HG02973 (cell line): ENCODE measurements at regions not wholly inside any gene's neighbourhood (a gene's known extent, or its start where the extent isn't known, plus 50 kb on each side); places are given as distances from the start of the nearest gene placed in this dataset.

Experiments used
- ATAC-seq: cut with Tn5 transposase; IDR thresholded peaks from one replicate; pipeline ENCODE4 v1.9.1; 2021; ENCODE audit warnings: moderate library complexity; ENCODE audit not compliant: unreplicated experiment

- no peak for ATAC-seq
Observed at GRCh38 chr12:40552868-40553267, 139.4 kb upstream of the CNTN1 start.

- ATAC-seq, result no peak
Observed at GRCh38 chr12:40557980-40558379, 134.3 kb upstream of the CNTN1 start.

GRCh38 chr12:40559865-40560264 is 132.4 kb upstream of the CNTN1 start:
- ATAC-seq, result peak; percentile 58

GRCh38 chr12:40560848-40561247 is 131.4 kb upstream of the CNTN1 start:
- no peak for ATAC-seq

GRCh38 chr12:40561395-40561966 is 130.8 kb upstream of the CNTN1 start:
- no peak for ATAC-seq

GRCh38 chr12:40565029-40565633 is 127.1 kb upstream of the CNTN1 start:
- no peak for ATAC-seq

GRCh38 chr12:40566271-40566670 is 126.0 kb upstream of the CNTN1 start:
- no peak for ATAC-seq

GRCh38 chr12:40569626-40570179 is 122.5 kb upstream of the CNTN1 start:
- no peak for ATAC-seq

GRCh38 chr12:40573024-40573423 is 119.2 kb upstream of the CNTN1 start:
- no peak for ATAC-seq

GRCh38 chr12:40575987-40576386 is 116.3 kb upstream of the CNTN1 start:
- ATAC-seq, result no peak

- ATAC-seq, result no peak
Observed at GRCh38 chr12:40577834-40578233, 114.4 kb upstream of the CNTN1 start.

- no peak for ATAC-seq
Observed at GRCh38 chr12:40579687-40580086, 112.6 kb upstream of the CNTN1 start.

- ATAC-seq, result no peak
Observed at GRCh38 chr12:40580346-40580745, 111.9 kb upstream of the CNTN1 start.

GRCh38 chr12:40581889-40582288 is 110.3 kb upstream of the CNTN1 start:
- no peak for ATAC-seq

- ATAC-seq, result no peak
Observed at GRCh38 chr12:40583743-40584142, 108.5 kb upstream of the CNTN1 start.

GRCh38 chr12:40584763-40585162 is 107.5 kb upstream of the CNTN1 start:
- ATAC-seq, result no peak

- ATAC-seq, result no peak
Observed at GRCh38 chr12:40586823-40587222, 105.4 kb upstream of the CNTN1 start.

- no peak for ATAC-seq
Observed at GRCh38 chr12:40587421-40587820, 104.8 kb upstream of the CNTN1 start.

GRCh38 chr12:40587970-40588369 is 104.3 kb upstream of the CNTN1 start:
- ATAC-seq, result no peak

- no peak for ATAC-seq
Observed at GRCh38 chr12:40597133-40597532, 95.1 kb upstream of the CNTN1 start.

- no peak for ATAC-seq
Observed at GRCh38 chr12:40598073-40598472, 94.2 kb upstream of the CNTN1 start.

GRCh38 chr12:40602562-40602961 is 89.7 kb upstream of the CNTN1 start:
- ATAC-seq, result no peak

- ATAC-seq, result peak; percentile 80
Observed at GRCh38 chr12:40614923-40615322, 77.3 kb upstream of the CNTN1 start.
